Tibial nerve (tissue), 4 donors: ENCODE measurements at regions not wholly inside any gene's neighbourhood (a gene's known extent, or its start where the extent isn't known, plus 50 kb on each side); places are given as distances from the start of the nearest gene placed in this dataset.

Source experiments
- DNase-seq, 2 donors: peaks; one replicate each; pipeline ENCODE4 v3.0.0-alpha.2; 2019; ENCODE audit warnings: low spot score in 2 of 2
- H3K27ac ChIP-seq, 4 donors: fragments of 200-600 bp; sonication (generic) in 3 of 4; one replicate each; pipeline ENCODE4 v1.5.1; 2017 to 2019; ENCODE audit warnings: mild to moderate bottlenecking in 1 of 4
- H3K27me3 ChIP-seq, 2 donors: fragments of 200-600 bp; sonication (generic) in 1 of 2; one replicate each; pipeline versions ENCODE4 v1.5.1 to v1.6.0; 2017 to 2019
- H3K36me3 ChIP-seq, 3 donors: fragments of 200-600 bp; sonication (generic); one replicate each; pipeline ENCODE4 v1.5.1; 2018 to 2019
- H3K4me1 ChIP-seq, 4 donors: fragments of 200-600 bp; sonication (generic) in 3 of 4; one replicate each; pipeline ENCODE4 v1.5.1; 2017 to 2019
- H3K4me3 ChIP-seq, 4 donors: fragments of 200-600 bp; sonication (generic) in 3 of 4; one replicate each; pipeline ENCODE4 v1.5.1; 2017 to 2019; ENCODE audit warnings: mild to moderate bottlenecking in 1 of 4, moderate library complexity in 1 of 4
- H3K9me3 ChIP-seq, 4 donors: fragments of 200-600 bp; sonication (generic) in 3 of 4; one replicate each; pipeline ENCODE4 v1.5.1; 2017 to 2019
- CTCF ChIP-seq, 5 experiments: fragments of 200-600 bp in 3 of 5; fragments of 450-650 bp in 2 of 5; sonication (generic) in 3 of 5; IDR thresholded peaks; one replicate each; pipeline ENCODE4 v1.5.1; 2016 to 2019; ENCODE audit warnings: antibody characterized with exemption in 5 of 5, mild to moderate bottlenecking in 3 of 5, moderate library complexity in 2 of 5
- EP300 ChIP-seq, 2 donors: sonication (generic); formaldehyde crosslinking; IDR thresholded peaks; one replicate each; pipeline ENCODE4 v1.6.1; 2017; ENCODE audit warnings: antibody characterized with exemption in 2 of 2, mild to moderate bottlenecking in 1 of 2
- POLR2A ChIP-seq, 2 donors: fragments of 450-650 bp; IDR thresholded peaks; one replicate each; pipeline ENCODE4 v1.6.1; 2017; ENCODE audit warnings: antibody characterized with exemption in 2 of 2, mild to moderate bottlenecking in 2 of 2, moderate library complexity in 2 of 2
- WGBS, 2 donors: methylation state at CpG; one replicate each; pipeline ENCODE4 v1.1.5; 2018; 5-methylcytosine and 5-hydroxymethylcytosine counted together

GRCh38 chr13:34810996-34811395 is 131.1 kb upstream of the NBEA start:
- Histone ChIP-seq H3K27me3 (no peaks in the 10 kb centered on the region), H3K4me1 (peaks cover 0 to 2% (median 0%) of the 10 kb centered on the region in 4 donors), H3K9me3 (peaks cover 0 to 17% (median 2%) of the 10 kb centered on the region in 4 donors), H3K4me3 (no peak overlapping the region), H3K36me3 (no peaks in the 10 kb centered on the region), H3K27ac (no peak overlapping the region)
- DNase-seq, result no peak
- 79 to 84% methylated on average over 3 of the region's 3 CpGs for WGBS, 2 donors
- TF ChIP-seq CTCF (IDR thresholded peaks at IDR 0.05) (no peak), EP300 (IDR thresholded peaks at IDR 0.05) (no peak), POLR2A (IDR thresholded peaks at IDR 0.05) (no peak)

GRCh38 chr13:34815526-34815925 is 126.5 kb upstream of the NBEA start:
- no peaks in the 10 kb centered on the region for H3K27me3 ChIP-seq
- 71 to 77% methylated on average over 2 of the region's 2 CpGs for WGBS, 2 donors
- no peak overlapping the region for H3K4me3 ChIP-seq
- H3K36me3 ChIP-seq, result no peaks in the 10 kb centered on the region
- H3K4me1 ChIP-seq, result peaks cover 0 to 20% (median 0%) of the 10 kb centered on the region in 4 donors
- H3K9me3 ChIP-seq, result peaks cover 0 to 17% (median 2%) of the 10 kb centered on the region in 4 donors
- no peak for DNase-seq
- no peak for TF ChIP-seq CTCF (IDR thresholded peaks at IDR 0.05)
- TF ChIP-seq EP300 (IDR thresholded peaks at IDR 0.05), result no peak
- no peak for TF ChIP-seq POLR2A (IDR thresholded peaks at IDR 0.05)
- no peak overlapping the region for H3K27ac ChIP-seq

- no peak overlapping the region for H3K4me3 ChIP-seq
- no peak for TF ChIP-seq EP300 (IDR thresholded peaks at IDR 0.05)
- TF ChIP-seq POLR2A (IDR thresholded peaks at IDR 0.05), result no peak
- TF ChIP-seq CTCF (IDR thresholded peaks at IDR 0.05), result no peak
- H3K27ac ChIP-seq, result peak overlapping the region in 2 of 4 donors; percentile 31 to 47
- H3K4me1 ChIP-seq, result peaks cover 0 to 20% (median 0%) of the 10 kb centered on the region in 4 donors
- WGBS, 2 donors, result 8 to 15% methylated on average over 2 of the region's 2 CpGs
- H3K36me3 ChIP-seq, result no peaks in the 10 kb centered on the region
- H3K9me3 ChIP-seq, result peaks cover 0 to 17% (median 2%) of the 10 kb centered on the region in 4 donors
- DNase-seq, result no peak
- no peaks in the 10 kb centered on the region for H3K27me3 ChIP-seq
Observed at GRCh38 chr13:34816245-34816884, 125.7 kb upstream of the NBEA start.

- H3K36me3 ChIP-seq, result no peaks in the 10 kb centered on the region
- WGBS, 2 donors, result 35 to 40% methylated on average over 6 of the region's 6 CpGs
- peaks cover 0 to 12% (median 2%) of the 10 kb centered on the region in 4 donors for H3K9me3 ChIP-seq
- H3K4me1 ChIP-seq, result peaks cover 0 to 20% (median 0%) of the 10 kb centered on the region in 4 donors
- peak overlapping the region in 2 of 4 donors; percentile 31 to 47 for H3K27ac ChIP-seq
- H3K4me3 ChIP-seq, result no peak overlapping the region
- TF ChIP-seq CTCF (IDR thresholded peaks at IDR 0.05) (no peak), EP300 (IDR thresholded peaks at IDR 0.05) (no peak), POLR2A (IDR thresholded peaks at IDR 0.05) (no peak)
- H3K27me3 ChIP-seq, result no peaks in the 10 kb centered on the region
- DNase-seq, result no peak
Observed at GRCh38 chr13:34816908-34817665, 125.0 kb upstream of the NBEA start.

GRCh38 chr13:34822650-34823049 is 119.4 kb upstream of the NBEA start:
- Histone ChIP-seq H3K36me3 (no peaks in the 10 kb centered on the region), H3K4me1 (peaks cover 0 to 1% (median 0%) of the 10 kb centered on the region in 4 donors), H3K4me3 (no peak overlapping the region), H3K27me3 (no peaks in the 10 kb centered on the region), H3K9me3 (no peaks in the 10 kb centered on the region), H3K27ac (no peak overlapping the region)
- DNase-seq, result no peak
- WGBS, 2 donors, result 86 to 87% methylated on average over 1 of the region's 1 CpG
- no peak for TF ChIP-seq EP300 (IDR thresholded peaks at IDR 0.05)
- no peak for TF ChIP-seq CTCF (IDR thresholded peaks at IDR 0.05)
- no peak for TF ChIP-seq POLR2A (IDR thresholded peaks at IDR 0.05)
